SH-SY5Y (cell line): ENCODE measurements at regions not wholly inside any gene's neighbourhood (a gene's known extent, or its start where the extent isn't known, plus 50 kb on each side); places are given as distances from the start of the nearest gene placed in this dataset.

Experiments
- GATA2 ChIP-seq: IDR thresholded peaks from 2 replicates; pipeline ENCODE4 v1.6.1; 2011; ENCODE audit warnings: mild to moderate bottlenecking, low read depth, low read length
- GATA3 ChIP-seq: IDR thresholded peaks from 2 replicates; pipeline ENCODE4 v1.6.1; 2011; ENCODE audit warnings: low read depth, mild to moderate bottlenecking, low read length, moderate library complexity

- TF ChIP-seq GATA2 (no peak), GATA3 (no peak)
Measured at GRCh38 chr16:64272028-64272427, 849.8 kb downstream of the CDH11 start.
